ENCODE measurements at regions not wholly inside any gene's neighbourhood (a gene's known extent, or its start where the extent isn't known, plus 50 kb on each side); places are given as distances from the start of the nearest gene placed in this dataset.

GRCh38 chr9:80520231-80520630, 948.5 kb downstream of the TLE4 start:
- H3K9ac ChIP-seq (replicated peaks in 1 of 4; ENCODE audit: extremely low read depth in 1 of 4, low read depth in 3 of 4, low read length in 3 of 4) = no peak overlapping the region
- CTCF ChIA-PET (ENCODE audit: partially characterized antibody) = no interaction called here
- H3K36me3 ChIP-seq (ENCODE audit: control insufficient read depth in 2 of 4, insufficient read depth in 4 of 4, low read length in 3 of 4) = no peaks in the 10 kb centered on the region

More at GRCh38 chr9:80520231-80520630, 948.5 kb downstream of the TLE4 start:
- H3K14ac ChIP-seq (ENCODE audit: insufficient read length) = no peak overlapping the region
- no peaks in the 10 kb centered on the region for H3K79me2 ChIP-seq (ENCODE audit: control insufficient read depth in 1 of 2, insufficient read depth in 2 of 2, low read length in 2 of 2)
- FAIRE-seq = no peak
- H2BK120ac ChIP-seq (replicated peaks; ENCODE audit: low read depth, low read length) = no peak overlapping the region
- no peak overlapping the region for H3K18ac ChIP-seq (ENCODE audit: extremely low read depth, low read length)
- no peaks in the 10 kb centered on the region; a peak in 1 of 4 replicates for H3K9me3 ChIP-seq (ENCODE audit: insufficient read depth in 2 of 2, low read depth in 1 of 2, low read length in 1 of 2)
- no peaks in the 10 kb centered on the region for H3K79me1 ChIP-seq (ENCODE audit: low read depth, low read length)
- H2BK15ac ChIP-seq (ENCODE audit: low read length) = no peak overlapping the region
- no peak overlapping the region for H3K4me2 ChIP-seq (ENCODE audit: insufficient read depth in 1 of 2, low read depth in 2 of 2, low read length in 2 of 2)
- POLR2A ChIA-PET (ENCODE audit: partially characterized antibody) = no interaction called here
- H3K27ac ChIP-seq (ENCODE audit: low read depth, low read length) = no peak overlapping the region
- no peak overlapping the region for H2BK5ac ChIP-seq (ENCODE audit: low read depth, low read length)
- H2AK5ac ChIP-seq (ENCODE audit: low read depth, low read length) = no peak overlapping the region
- H2BK20ac ChIP-seq (ENCODE audit: low read length) = no peak overlapping the region
- H4K8ac ChIP-seq (ENCODE audit: extremely low read depth, insufficient read depth, low read length) = no peak overlapping the region
- 94% methylated on average over 4 of the region's 4 CpGs; no CpG with 5 or more reads in 1 of the 2 experiments for WGBS, 2 experiments (ENCODE audit: extremely low coverage in 1 of 2, insufficient coverage in 1 of 2, insufficient read length in 1 of 2, insufficient replicate concordance in 2 of 2, low coverage in 1 of 2, low lambda C conversion rate in 2 of 2, missing lambda C conversion rate in 1 of 2)
- no peaks in the 10 kb centered on the region for H3K23me2 ChIP-seq (ENCODE audit: low read depth, low read length)
- no peaks in the 10 kb centered on the region for H3K4me1 ChIP-seq (replicated peaks in 1 of 4; ENCODE audit: control insufficient read depth in 3 of 4, insufficient read depth in 4 of 4, low read length in 3 of 4)
- no peak for DNase-seq (ENCODE audit: low read depth in 1 of 2, low spot score in 2 of 2)
- H2BK12ac ChIP-seq (ENCODE audit: low read depth, low read length) = no peak overlapping the region
- TF ChIP-seq GABPA (IDR thresholded peaks at IDR 0.05; ENCODE audit: borderline replicate concordance, insufficient read depth, low read length) (no peak), POU5F1 (IDR thresholded peaks at IDR 0.05; ENCODE audit: low read depth, low read length) (no peak), HDAC2 (IDR thresholded peaks at IDR 0.05; ENCODE audit: borderline replicate concordance in 1 of 2, low read depth in 2 of 2, low read length in 2 of 2) (no peak), ZNF274 (IDR thresholded peaks at IDR 0.05; ENCODE audit: borderline replicate concordance, extremely low read depth, low read length) (no peak), CREB1 (IDR thresholded peaks at IDR 0.05) (no peak), RNF2 (IDR thresholded peaks at IDR 0.05; ENCODE audit: borderline replicate concordance, low read depth, low read length, missing control alignments, poor library complexity, severe bottlenecking) (no peak), ATF3 (IDR thresholded peaks at IDR 0.05; ENCODE audit: insufficient read depth, low read depth, low read length) (no peak), SP4 (IDR thresholded peaks at IDR 0.05; ENCODE audit: low read length) (no peak), CBX5 (IDR thresholded peaks at IDR 0.05; ENCODE audit: low read depth, low read length) (no peak), HDAC6 (IDR thresholded peaks at IDR 0.05; ENCODE audit: low read depth, low read length) (no peak), YY1 (IDR thresholded peaks at IDR 0.05; ENCODE audit: low read depth, low read length) (no peak), EGR1 (IDR thresholded peaks at IDR 0.05; ENCODE audit: borderline replicate concordance, low read depth, low read length) (no peak), SIRT6 (IDR thresholded peaks at IDR 0.05; ENCODE audit: low read length) (no peak), NANOG (IDR thresholded peaks at IDR 0.05; ENCODE audit: insufficient read depth, low read depth, low read length, poor library complexity, severe bottlenecking) (no peak)
- H4K20me1 ChIP-seq (replicated peaks in 1 of 2; ENCODE audit: control insufficient read depth in 1 of 2, insufficient read depth in 2 of 2, low read length in 2 of 2) = no peaks in the 10 kb centered on the region
- no peak overlapping the region for H4K91ac ChIP-seq (replicated peaks; ENCODE audit: insufficient read length, low read length)
- no peak overlapping the region for H2AFZ ChIP-seq (ENCODE audit: low read length)
- no peak overlapping the region for H4K5ac ChIP-seq (ENCODE audit: insufficient read length, low read depth, low read length)
- H3K4me3 ChIP-seq (ENCODE audit: extremely low read depth in 1 of 4, insufficient read depth in 2 of 4, low read depth in 3 of 4, low read length in 4 of 4) = no peak overlapping the region
- H3K4ac ChIP-seq (replicated peaks; ENCODE audit: insufficient read length, low read depth, low read length) = no peak overlapping the region
- H3K27me3 ChIP-seq (replicated peaks in 1 of 4; ENCODE audit: control insufficient read depth in 3 of 4, extremely low read depth in 1 of 4, insufficient read depth in 3 of 4, low read length in 3 of 4) = no peaks in the 10 kb centered on the region
- H3K56ac ChIP-seq (replicated peaks; ENCODE audit: insufficient read length, low read depth, low read length) = no peak overlapping the region
- no peak overlapping the region for H3K23ac ChIP-seq (ENCODE audit: insufficient read length)
